Neural cell (in vitro differentiated cells): ENCODE measurements at regions not wholly inside any gene's neighbourhood (a gene's known extent, or its start where the extent isn't known, plus 50 kb on each side); places are given as distances from the start of the nearest gene placed in this dataset.

Source experiments
- H2AFZ ChIP-seq: fragments of 200-600, 300-800 bp; sonication (generic), shearing (Covaris generic); 2 replicates; pipeline ENCODE4 v1.6.0; 2014; ENCODE audit warnings: low read depth, mild to moderate bottlenecking, antibody characterized with exemption, low read length, moderate library complexity
- H3F3A ChIP-seq: fragments of 200-600 bp; shearing (Covaris generic); 2 replicates; pipeline ENCODE4 v1.6.1; 2016; ENCODE audit warnings: mild to moderate bottlenecking, moderate library complexity, mixed read lengths, antibody characterized with exemption, low read length; ENCODE audit not compliant: insufficient read depth, poor library complexity, severe bottlenecking
- H3K27ac ChIP-seq: fragments of 200-600, 300-800 bp; sonication (generic), shearing (Covaris generic); 2 replicates; pipeline ENCODE4 v1.5.1; 2014; ENCODE audit warnings: mild to moderate bottlenecking, low read length, moderate library complexity
- H3K27me3 ChIP-seq: fragments of 300-800, 200-600 bp; sonication (generic), shearing (Covaris generic); 2 replicates; pipeline ENCODE4 v1.6.0; 2014; ENCODE audit warnings: mild to moderate bottlenecking, low read depth, low read length, moderate library complexity; ENCODE audit not compliant: insufficient read depth
- H3K36me3 ChIP-seq: fragments of 300-800, 200-600 bp; sonication (generic), shearing (Covaris generic); 2 replicates; pipeline ENCODE4 v1.5.1; 2014; ENCODE audit warnings: mild to moderate bottlenecking, antibody characterized with exemption, low read length, moderate library complexity; ENCODE audit not compliant: insufficient read depth
- H3K4me2 ChIP-seq: fragments of 300-800, 200-600 bp; sonication (generic), shearing (Covaris generic); 2 replicates; pipeline ENCODE4 v1.6.0; 2014; ENCODE audit warnings: mild to moderate bottlenecking, low read length
- H3K4me3 ChIP-seq: fragments of 300-800, 200-600 bp; sonication (generic), shearing (Covaris generic); 2 replicates; pipeline ENCODE4 v1.5.1; 2014; ENCODE audit warnings: mild to moderate bottlenecking, low read length, moderate library complexity
- H3K79me2 ChIP-seq: fragments of 200-600 bp; shearing (Covaris generic); replicated peaks from 2 replicates; pipeline ENCODE4 v1.6.0; 2014; ENCODE audit warnings: mild to moderate bottlenecking, low read length, moderate library complexity; ENCODE audit not compliant: insufficient read depth
- H3K9ac ChIP-seq: fragments of 300-800, 200-600 bp; sonication (generic), shearing (Covaris generic); 2 replicates; pipeline ENCODE4 v1.6.1; 2016; ENCODE audit warnings: mild to moderate bottlenecking, low read length, mixed read lengths
- H3K9me2 ChIP-seq: fragments of 200-600 bp; shearing (Covaris generic); 2 replicates; pipeline ENCODE4 v1.6.1; 2016; ENCODE audit warnings: mild to moderate bottlenecking, low read length, mixed read lengths; ENCODE audit not compliant: insufficient read depth
- H3K9me3 ChIP-seq: fragments of 200-600, 300-800 bp; sonication (generic), shearing (Covaris generic); 2 replicates; pipeline ENCODE4 v1.6.1; 2016; ENCODE audit warnings: mild to moderate bottlenecking, mixed run types, low read length, moderate library complexity, mixed read lengths
- H4K20me1 ChIP-seq: fragments of 200-600 bp; shearing (Covaris generic); 2 replicates; pipeline ENCODE4 v1.6.1; 2016; ENCODE audit warnings: mild to moderate bottlenecking, mixed run types; ENCODE audit not compliant: insufficient read depth
- CTCF ChIP-seq: fragments of 450-650 bp; IDR thresholded peaks from 2 replicates; pipeline ENCODE4 v1.5.1; 2014; ENCODE audit warnings: antibody characterized with exemption, mild to moderate bottlenecking, moderate library complexity; ENCODE audit not compliant: poor library complexity, severe bottlenecking
- EP300 ChIP-seq: fragments of 450-650 bp; conservative IDR thresholded peaks from 2 replicates; pipeline ENCODE4 v1.6.1; 2014; ENCODE audit warnings: antibody characterized with exemption, mild to moderate bottlenecking, moderate library complexity; ENCODE audit not compliant: poor library complexity, severe bottlenecking
- EZH2 ChIP-seq: fragments of 200-600, 300-800 bp; shearing (Covaris generic), sonication (generic); IDR thresholded peaks from 2 replicates; pipeline ENCODE4 v1.6.1; 2014; ENCODE audit warnings: antibody characterized with exemption, low read length, borderline replicate concordance, mild to moderate bottlenecking; ENCODE audit not compliant: insufficient read depth, poor library complexity, severe bottlenecking
- MXI1 ChIP-seq: fragments of 450-650 bp; conservative IDR thresholded peaks from 2 replicates; pipeline ENCODE4 v1.6.1; 2014; ENCODE audit warnings: antibody characterized with exemption, mild to moderate bottlenecking; ENCODE audit not compliant: poor library complexity, severe bottlenecking
- POLR2AphosphoS5 ChIP-seq: IDR thresholded peaks from 2 replicates; pipeline ENCODE4 v1.6.1; 2012
- RAD21 ChIP-seq: fragments of 450-650 bp; conservative IDR thresholded peaks from 2 replicates; pipeline ENCODE4 v1.6.1; 2014; ENCODE audit warnings: antibody characterized with exemption, mild to moderate bottlenecking, moderate library complexity
- SMC3 ChIP-seq: fragments of 450-650 bp; conservative IDR thresholded peaks from 2 replicates; pipeline ENCODE4 v1.6.1; 2014; ENCODE audit warnings: antibody characterized with exemption, mild to moderate bottlenecking, moderate library complexity; ENCODE audit not compliant: poor library complexity
- TAF1 ChIP-seq: IDR thresholded peaks from 2 replicates; pipeline ENCODE4 v1.6.1; 2012; ENCODE audit warnings: low read depth
- TF ChIP-seq, protein P1 (sequence below): IDR thresholded peaks from 2 replicates; pipeline ENCODE4 v1.6.1; 2012; ENCODE audit warnings: borderline replicate concordance

DNA sequence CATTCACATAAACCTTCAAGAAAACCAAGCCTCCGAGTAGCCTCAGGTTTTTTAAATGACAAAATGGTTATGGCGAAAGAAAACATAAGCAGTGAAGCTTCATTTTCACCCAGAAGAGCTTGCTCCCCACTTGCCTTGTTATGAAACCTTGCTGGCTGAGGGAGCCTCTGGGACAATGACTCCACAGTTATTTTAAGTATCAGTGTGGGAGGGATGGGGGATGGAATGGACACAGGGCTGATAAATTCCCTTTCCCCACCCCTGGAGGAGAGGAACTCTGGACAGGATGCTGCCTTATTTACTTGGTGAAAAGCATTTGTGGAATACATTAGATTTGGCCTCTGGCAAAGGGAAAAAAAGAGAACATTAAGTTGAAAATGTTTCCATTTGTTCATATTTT, 220.7 kb upstream of the CNKSR2 start:
- Histone ChIP-seq H3F3A (no peaks in the 10 kb centered on the region), H3K4me3 (no peak overlapping the region), H3K27ac (no peak overlapping the region), H3K36me3 (no peaks in the 10 kb centered on the region), H3K79me2 (no peaks in the 10 kb centered on the region), H3K27me3 (no peaks in the 10 kb centered on the region), H4K20me1 (no peaks in the 10 kb centered on the region), H3K4me2 (no peak overlapping the region), H3K9ac (no peak overlapping the region), H2AFZ (no peak overlapping the region), H3K9me3 (no peaks in the 10 kb centered on the region), H3K9me2 (no peaks in the 10 kb centered on the region)
- TF ChIP-seq MXI1 (no peak), TAF1 (no peak), CTCF (no peak), EP300 (no peak), POLR2AphosphoS5 (no peak), RAD21 (no peak), EZH2 (no peak), SMC3 (no peak)
- TF ChIP-seq, protein P1, sequence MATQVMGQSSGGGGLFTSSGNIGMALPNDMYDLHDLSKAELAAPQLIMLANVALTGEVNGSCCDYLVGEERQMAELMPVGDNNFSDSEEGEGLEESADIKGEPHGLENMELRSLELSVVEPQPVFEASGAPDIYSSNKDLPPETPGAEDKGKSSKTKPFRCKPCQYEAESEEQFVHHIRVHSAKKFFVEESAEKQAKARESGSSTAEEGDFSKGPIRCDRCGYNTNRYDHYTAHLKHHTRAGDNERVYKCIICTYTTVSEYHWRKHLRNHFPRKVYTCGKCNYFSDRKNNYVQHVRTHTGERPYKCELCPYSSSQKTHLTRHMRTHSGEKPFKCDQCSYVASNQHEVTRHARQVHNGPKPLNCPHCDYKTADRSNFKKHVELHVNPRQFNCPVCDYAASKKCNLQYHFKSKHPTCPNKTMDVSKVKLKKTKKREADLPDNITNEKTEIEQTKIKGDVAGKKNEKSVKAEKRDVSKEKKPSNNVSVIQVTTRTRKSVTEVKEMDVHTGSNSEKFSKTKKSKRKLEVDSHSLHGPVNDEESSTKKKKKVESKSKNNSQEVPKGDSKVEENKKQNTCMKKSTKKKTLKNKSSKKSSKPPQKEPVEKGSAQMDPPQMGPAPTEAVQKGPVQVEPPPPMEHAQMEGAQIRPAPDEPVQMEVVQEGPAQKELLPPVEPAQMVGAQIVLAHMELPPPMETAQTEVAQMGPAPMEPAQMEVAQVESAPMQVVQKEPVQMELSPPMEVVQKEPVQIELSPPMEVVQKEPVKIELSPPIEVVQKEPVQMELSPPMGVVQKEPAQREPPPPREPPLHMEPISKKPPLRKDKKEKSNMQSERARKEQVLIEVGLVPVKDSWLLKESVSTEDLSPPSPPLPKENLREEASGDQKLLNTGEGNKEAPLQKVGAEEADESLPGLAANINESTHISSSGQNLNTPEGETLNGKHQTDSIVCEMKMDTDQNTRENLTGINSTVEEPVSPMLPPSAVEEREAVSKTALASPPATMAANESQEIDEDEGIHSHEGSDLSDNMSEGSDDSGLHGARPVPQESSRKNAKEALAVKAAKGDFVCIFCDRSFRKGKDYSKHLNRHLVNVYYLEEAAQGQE = no peak

DNA sequence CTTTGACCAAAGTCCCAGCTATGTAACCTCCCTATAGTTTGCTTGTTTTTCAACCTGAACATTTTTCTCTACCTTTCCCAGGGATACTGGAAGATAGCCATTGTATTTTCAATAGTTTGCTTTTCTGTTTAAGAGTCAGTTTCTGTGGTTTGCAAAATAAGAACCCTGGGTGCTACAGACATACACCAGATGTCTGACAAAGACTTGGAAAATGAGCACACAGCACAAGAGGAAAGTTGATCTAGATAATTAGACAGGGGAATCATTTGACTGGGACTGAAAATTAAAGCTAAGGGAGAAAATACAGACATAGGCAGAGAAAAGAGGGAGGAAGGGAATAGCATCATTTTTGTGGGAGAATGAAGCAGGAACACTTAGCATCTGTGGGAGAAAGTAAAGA, 218.3 kb upstream of the CNKSR2 start:
- H3K9ac ChIP-seq = no peak overlapping the region
- H2AFZ ChIP-seq = no peak overlapping the region
- H3F3A ChIP-seq = no peaks in the 10 kb centered on the region
- H4K20me1 ChIP-seq = no peaks in the 10 kb centered on the region
- no peaks in the 10 kb centered on the region for H3K9me3 ChIP-seq
- H3K79me2 ChIP-seq = no peaks in the 10 kb centered on the region
- TF ChIP-seq EZH2 (no peak), CTCF (no peak), EP300 (no peak), POLR2AphosphoS5 (no peak), SMC3 (no peak)
- no peak overlapping the region for H3K4me2 ChIP-seq
- no peak overlapping the region for H3K4me3 ChIP-seq
- no peaks in the 10 kb centered on the region for H3K27me3 ChIP-seq
- no peaks in the 10 kb centered on the region for H3K36me3 ChIP-seq
- no peak overlapping the region for H3K27ac ChIP-seq
- no peaks in the 10 kb centered on the region for H3K9me2 ChIP-seq
